ENCODE measurements at regions not wholly inside any gene's neighbourhood (a gene's known extent, or its start where the extent isn't known, plus 50 kb on each side); places are given as distances from the start of the nearest gene placed in this dataset.

DNA sequence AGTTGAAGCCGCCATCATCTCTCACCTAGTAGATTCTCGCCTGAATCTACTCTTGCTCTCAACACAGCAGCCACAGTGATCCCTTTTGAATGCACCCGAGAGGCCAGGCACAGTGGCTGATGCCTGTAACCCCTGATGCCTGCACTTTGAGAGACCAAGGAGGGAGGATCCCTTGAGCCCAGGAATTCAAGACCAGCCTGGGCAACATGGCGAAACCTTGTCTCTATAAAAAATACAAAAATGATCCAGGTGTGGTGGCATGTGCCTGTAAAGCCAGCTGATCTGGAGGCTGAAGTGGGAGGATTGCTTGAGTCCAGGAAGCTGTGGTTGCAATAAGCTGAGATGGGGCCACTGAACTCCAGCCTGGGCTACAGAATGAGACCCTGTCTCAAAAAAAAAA lies 60.3 kb upstream of the EML4 start:
- DNase-seq (ENCODE audit: low spot score), result no peak

DNA sequence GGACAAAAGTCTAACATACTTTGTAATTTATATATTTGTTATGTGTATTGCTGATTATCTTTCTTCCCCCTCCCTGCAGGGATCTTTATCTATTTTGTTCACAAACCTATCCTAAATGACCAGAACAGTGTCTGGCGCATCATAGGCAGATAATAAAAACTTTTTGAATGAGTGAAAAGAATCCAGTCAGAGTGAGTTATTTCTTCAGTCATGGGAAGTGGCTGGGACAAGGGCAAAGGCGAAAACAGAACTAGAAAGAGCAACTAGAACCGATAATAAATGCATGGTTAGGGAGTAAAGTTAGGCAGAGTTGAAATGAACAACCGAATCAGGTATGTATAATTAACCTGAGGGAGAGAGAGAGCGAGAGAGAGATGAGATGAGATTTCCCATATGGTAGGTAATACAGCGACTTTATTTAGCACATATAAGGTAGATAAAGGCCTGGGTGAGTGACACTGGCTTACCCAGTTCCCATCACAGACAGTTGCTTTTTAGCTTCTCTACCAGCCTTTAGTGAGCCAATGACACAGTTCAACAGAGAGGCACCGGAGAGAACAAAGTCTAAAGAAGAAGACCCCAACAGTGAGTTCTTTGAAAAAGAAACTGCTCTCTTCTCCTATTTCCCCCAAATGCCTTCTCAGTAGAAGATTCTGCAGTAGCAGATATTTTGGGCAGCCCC lies 59.1 kb upstream of the EML4 start:
- DNase-seq (ENCODE audit: low spot score), result no peak

DNA sequence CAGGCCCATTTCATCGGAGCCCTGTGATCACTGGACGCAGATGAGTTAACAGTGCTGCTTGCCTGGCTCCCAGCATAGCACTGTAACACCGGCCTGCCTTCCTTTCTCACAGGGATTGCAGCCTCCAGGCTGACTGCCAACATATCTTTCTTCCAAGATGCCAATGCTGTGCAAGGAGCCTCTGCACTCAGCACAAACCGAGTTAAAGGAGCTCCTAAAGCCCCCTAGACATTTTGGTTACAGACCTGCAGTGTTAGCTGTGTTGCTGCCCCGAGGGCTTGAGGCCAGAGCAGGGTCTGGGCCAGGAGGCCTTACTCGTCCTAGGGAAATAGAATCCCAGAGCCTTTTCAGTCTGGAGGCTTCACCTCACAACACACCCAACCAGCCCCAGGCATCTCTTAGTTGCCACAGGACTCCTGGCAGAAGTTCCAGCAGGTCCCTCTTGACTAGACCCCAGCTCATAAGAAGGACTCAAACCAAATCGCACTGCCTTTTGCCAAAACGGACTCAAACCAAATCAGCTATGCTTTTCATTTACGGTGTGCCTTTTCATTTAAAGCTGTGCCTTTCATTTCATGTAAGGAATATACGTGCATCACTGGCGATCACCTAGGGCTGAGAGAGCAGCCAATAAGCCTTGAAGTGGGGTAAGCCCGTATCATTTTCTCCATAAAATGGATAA lies 58.4 kb upstream of the EML4 start:
- DNase-seq (ENCODE audit: low spot score), result no peak

DNA sequence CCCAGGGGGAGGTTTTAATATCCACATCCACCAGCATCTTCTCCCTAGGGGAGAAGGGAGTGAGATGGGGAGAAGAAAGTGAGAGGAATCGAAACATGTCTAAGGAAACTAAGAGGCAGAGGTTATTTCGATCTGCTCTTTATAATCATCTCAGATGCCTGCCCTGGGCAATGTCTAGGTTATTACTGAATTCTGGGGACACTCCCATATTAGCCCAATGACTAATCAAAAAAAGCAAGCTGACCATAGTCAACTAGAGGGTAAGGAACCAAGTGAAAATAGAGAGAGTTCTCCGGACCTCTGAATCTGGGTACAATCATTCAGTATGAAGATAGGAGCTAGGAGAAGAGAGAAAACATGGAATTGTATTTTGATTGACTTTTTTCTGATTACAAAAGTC lies 56.7 kb upstream of the EML4 start:
- DNase-seq (ENCODE audit: low spot score), result no peak

DNA sequence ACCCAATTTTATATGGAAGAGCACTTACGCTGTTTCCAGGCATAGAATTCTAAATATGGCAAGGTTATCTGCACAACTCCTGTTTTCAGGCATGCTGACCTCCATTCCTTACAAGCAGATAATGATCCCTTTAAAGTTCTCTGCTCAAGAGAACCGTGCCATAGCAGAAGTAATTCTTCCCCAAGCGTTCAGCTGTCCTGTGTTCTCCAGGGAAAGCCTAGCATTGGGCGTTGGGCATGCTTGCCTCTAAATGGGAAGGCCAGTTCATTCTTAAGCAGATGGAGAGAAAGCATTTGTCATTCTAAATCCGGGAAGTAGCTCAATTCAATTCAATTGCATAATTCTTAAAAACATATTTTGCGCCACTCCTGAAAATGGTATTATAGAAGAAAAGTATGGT lies 55.7 kb upstream of the EML4 start:
- DNase-seq (ENCODE audit: low spot score), result no peak

DNA sequence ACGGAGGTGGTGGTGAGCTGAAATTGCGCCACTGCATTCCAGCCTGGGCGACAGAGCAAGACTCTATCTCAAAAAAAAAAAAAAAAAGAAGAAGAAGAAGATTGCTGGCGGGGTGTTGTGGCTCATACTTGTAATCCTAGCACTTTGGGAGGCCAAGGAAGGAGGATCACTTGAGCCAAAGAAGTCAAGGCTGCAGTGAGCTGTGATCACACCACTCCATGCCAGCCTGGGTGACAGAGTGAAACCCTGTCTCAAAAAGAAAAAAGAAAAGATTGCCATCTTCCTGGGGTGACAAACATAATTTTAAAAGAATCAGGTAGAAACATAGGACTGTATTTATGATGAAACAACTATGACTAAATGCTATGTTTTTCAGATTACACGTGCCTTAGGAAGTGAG lies 55.1 kb upstream of the EML4 start:
- no peak for DNase-seq (ENCODE audit: low spot score)

DNA sequence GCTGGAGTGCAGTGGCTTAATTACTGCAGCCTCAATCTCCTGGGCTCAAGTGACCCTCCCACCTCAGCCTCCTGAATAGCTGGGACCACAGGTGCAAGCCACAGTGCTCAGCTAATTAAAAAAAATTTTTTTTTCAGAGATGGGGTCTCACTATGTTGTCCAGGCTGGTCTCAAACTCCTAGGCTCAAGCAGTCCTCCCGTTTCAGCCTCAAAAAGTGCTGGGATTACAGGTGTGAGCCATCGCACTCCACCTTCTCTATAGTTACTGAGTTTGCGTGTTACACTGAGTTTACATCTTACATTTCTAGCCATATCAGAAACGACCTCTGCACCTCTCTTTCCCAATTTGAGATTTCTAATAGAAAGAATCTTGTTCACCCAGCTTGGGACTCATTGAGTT lies 53.6 kb upstream of the EML4 start:
- DNase-seq (ENCODE audit: low spot score), result no peak

DNA sequence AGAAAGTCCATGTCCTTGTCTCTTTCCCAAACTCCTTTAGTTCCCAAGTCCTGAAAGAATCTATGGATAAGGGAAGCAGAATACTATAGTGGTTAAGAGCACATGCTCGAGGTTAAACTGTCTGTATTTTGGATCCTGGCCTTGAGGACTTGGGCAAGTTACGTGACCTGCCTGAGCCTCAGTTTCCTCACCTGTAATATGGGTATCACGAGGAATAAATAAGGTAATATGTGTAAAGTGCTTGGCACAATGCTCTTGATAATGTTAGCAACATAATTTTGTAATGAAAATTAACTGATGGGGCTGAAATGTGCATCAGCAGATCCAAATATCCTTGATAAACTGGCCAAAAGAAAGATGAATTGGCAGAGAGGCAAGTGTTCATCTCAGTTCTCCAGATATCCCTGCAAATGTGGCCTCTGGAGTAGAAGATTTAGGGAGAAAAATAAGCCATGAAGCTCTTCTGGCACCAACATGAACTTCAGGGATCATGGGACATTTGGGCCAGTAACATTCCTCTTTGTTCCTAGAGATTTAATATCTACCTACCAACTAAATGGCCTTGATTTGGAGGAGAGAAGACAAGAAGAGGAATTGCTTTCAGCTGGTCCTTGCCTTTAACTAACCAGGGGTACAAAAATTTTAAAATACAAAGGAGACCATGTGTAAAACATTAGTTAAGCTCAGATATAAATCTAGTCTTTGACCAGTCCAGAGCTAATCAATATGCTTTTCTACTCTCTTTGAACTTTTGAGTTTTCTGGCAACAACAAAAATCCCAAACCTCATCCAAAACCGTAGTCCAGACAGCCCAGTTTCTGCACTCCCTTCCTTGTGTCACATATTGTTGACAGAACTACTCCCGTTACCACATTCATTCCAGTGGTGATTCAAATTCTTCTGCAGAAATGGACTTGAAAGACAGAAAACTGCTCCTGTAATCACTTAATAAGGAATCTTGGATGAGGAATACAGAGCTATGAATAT lies 52.7 kb upstream of the EML4 start:
- no peak for DNase-seq (ENCODE audit: low spot score)

DNA sequence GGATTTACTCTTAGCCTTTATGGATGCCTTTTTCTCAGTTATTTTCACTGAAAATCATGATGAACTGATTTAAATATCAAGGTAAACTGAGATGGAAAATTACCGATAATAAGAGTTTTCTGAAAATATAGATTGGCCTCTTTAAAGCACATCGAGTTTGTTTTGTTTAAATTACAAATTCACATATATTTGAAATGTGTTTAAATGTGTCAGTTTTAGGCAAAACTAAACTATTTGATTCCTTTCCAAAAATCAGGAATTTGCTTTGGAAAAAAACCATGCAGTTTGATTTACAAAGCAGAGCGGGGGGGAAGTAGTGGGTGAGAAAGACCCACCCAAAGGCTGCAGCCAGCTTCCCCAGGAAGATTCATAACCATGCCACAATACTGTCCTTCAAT lies 52.0 kb upstream of the EML4 start:
- no peak for DNase-seq (ENCODE audit: low spot score)

DNA sequence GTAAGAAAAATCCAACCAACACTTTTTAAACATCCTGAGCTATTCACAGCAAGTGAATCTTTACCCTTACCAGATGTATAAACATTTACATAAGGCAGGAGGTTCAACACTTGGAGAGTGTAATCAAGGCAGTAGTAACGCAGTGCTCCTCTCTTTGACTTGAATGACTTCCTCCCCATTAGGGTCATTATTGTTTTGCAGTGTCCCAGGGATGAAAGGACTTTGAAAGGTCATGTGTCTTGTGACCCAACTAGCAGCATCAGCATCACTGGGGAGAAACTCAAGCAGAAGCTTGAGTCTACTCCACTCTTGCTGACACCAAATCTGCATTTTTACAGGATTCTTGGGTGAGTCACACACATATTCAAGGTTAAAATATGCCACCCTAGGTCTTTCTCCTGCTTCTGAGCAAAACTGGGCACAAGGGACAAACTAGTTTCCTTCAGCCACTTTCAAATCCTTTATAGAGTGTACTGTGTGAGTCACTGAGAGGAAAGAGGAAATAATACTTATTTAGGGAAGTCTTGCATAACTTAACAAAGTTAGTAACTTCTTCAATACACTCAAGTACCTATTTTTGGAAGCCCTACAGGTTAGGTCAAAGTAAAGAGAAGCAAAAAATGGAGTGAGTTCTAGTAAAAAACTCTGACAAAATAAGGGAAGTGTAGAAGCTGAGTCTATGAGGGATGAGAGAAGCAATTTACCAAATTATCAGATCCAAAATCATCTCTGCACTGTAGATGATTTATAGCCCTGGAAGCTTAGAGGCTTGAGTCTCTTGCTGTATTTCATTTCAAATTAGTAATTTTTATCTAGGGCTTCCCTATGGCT lies 51.0 kb upstream of the EML4 start:
- DNase-seq (ENCODE audit: low spot score), result peak; percentile 58

DNA sequence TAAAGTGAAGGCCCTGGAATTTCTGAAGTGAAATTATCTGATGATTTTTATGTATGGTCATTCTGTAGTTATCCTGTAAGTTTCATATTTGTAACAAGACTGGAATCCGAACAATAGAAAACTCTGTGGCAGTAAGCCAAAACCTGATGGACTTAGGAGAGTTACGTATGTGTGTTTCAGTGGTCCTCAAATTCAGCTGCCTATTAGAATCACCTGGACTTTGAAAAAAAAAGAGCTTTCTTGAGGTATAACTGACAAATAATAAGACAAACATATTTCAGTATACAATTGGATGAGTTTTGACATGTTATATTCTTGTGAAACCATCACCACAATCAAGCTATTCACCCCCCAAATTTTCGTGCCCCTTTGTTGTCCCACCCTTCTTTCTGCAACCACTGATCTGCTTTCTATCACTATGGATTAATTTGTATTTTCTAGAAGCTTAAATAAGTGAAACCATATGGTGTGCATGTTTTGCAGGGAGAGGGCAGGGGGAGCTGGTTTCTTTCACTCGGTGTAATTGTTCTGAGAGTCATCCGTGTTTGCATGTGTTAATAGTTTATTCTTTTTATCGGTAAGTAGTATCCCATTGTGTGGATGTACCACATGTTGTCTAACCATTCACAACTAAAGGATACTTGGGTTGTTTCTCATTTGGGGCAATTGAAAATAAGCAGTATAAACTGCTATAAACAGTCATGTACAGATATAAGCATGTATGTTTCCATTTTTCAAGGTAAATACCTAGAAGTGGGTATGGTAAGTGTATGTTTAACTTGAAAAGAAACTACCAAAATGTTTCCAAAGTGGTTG lies 50.2 kb upstream of the EML4 start:
- DNase-seq (ENCODE audit: low spot score), result no peak

Measured in H4 (cell line).